Activated T-cell treated with anti-CD3 and anti-CD28 coated beads, Interleukin-2, amount 50 U/mL, for 4 hours (primary cell): ENCODE measurements at regions not wholly inside any gene's neighbourhood (a gene's known extent, or its start where the extent isn't known, plus 50 kb on each side); places are given as distances from the start of the nearest gene placed in this dataset.

ENCODE experiments used
- ATAC-seq, 2 donors: fragments of 200-7000 bp; cut with Tn5 transposase; one replicate each; pipeline ENCODE4 v1.10.0; 2021
- DNase-seq: peaks from one replicate; pipeline ENCODE4 v3.0.0-alpha.2; 2020
- H3K27me3 Mint-ChIP-seq: one replicate; pipeline ENCODE4 v1.8.0; 2021; ENCODE audit warnings: low read depth, mixed read lengths
- H3K36me3 Mint-ChIP-seq: one replicate; pipeline ENCODE4 v1.8.0; 2022; ENCODE audit warnings: mixed read lengths; ENCODE audit not compliant: insufficient read depth
- H3K4me1 Mint-ChIP-seq: one replicate; pipeline ENCODE4 v1.8.0; 2021; ENCODE audit warnings: low read depth, mixed read lengths
- H3K4me3 Mint-ChIP-seq: one replicate; pipeline ENCODE4 v1.8.0; 2021; ENCODE audit warnings: mild to moderate bottlenecking, moderate library complexity, mixed read lengths
- H3K9me3 Mint-ChIP-seq: one replicate; pipeline ENCODE4 v1.8.0; 2021; ENCODE audit warnings: mixed read lengths

- Mint-ChIP-seq H3K36me3 (no peaks in the 10 kb centered on the region), H3K4me1 (peaks cover 15% of the 10 kb centered on the region), H3K27me3 (no peaks in the 10 kb centered on the region), H3K9me3 (no peaks in the 10 kb centered on the region), H3K4me3 (no peak overlapping the region)
- DNase-seq (no peak), ATAC-seq (no peak)
These were observed 97.8 kb upstream of the SLC44A1 start for GRCh38 chr9:105146677-105147076.

- Mint-ChIP-seq H3K4me1 (peaks cover 15% of the 10 kb centered on the region), H3K27me3 (no peaks in the 10 kb centered on the region), H3K4me3 (no peak overlapping the region), H3K36me3 (no peaks in the 10 kb centered on the region), H3K9me3 (no peaks in the 10 kb centered on the region)
- DNase-seq (no peak), ATAC-seq (no peak)
These were observed 97.2 kb upstream of the SLC44A1 start for GRCh38 chr9:105147110-105147871.

GRCh38 chr9:105148328-105149006, 96.0 kb upstream of the SLC44A1 start:
- Mint-ChIP-seq H3K36me3 (no peaks in the 10 kb centered on the region), H3K4me3 (no peak overlapping the region), H3K27me3 (no peaks in the 10 kb centered on the region), H3K9me3 (no peaks in the 10 kb centered on the region), H3K4me1 (peaks cover 15% of the 10 kb centered on the region)
- no peak for ATAC-seq
- no peak for DNase-seq

- Mint-ChIP-seq H3K36me3 (no peaks in the 10 kb centered on the region), H3K4me3 (no peak overlapping the region), H3K27me3 (no peaks in the 10 kb centered on the region), H3K9me3 (no peaks in the 10 kb centered on the region), H3K4me1 (peaks cover 17% of the 10 kb centered on the region)
- DNase-seq (no peak), ATAC-seq (no peak)
These were observed 93.3 kb upstream of the SLC44A1 start for GRCh38 chr9:105150991-105151685.

GRCh38 chr9:105151686-105151995, 92.8 kb upstream of the SLC44A1 start:
- Mint-ChIP-seq H3K36me3 (no peaks in the 10 kb centered on the region), H3K27me3 (no peaks in the 10 kb centered on the region), H3K4me1 (peaks cover 17% of the 10 kb centered on the region), H3K9me3 (no peaks in the 10 kb centered on the region), H3K4me3 (no peak overlapping the region)
- ATAC-seq (no peak), DNase-seq (no peak)

- DNase-seq (no peak), ATAC-seq (no peak)
- no peaks in the 10 kb centered on the region for H3K27me3 Mint-ChIP-seq
- H3K36me3 Mint-ChIP-seq, result no peaks in the 10 kb centered on the region
- H3K9me3 Mint-ChIP-seq, result no peaks in the 10 kb centered on the region
- H3K4me1 Mint-ChIP-seq, result peaks cover 20% of the 10 kb centered on the region
- no peak overlapping the region for H3K4me3 Mint-ChIP-seq
These were observed 89.7 kb upstream of the SLC44A1 start for GRCh38 chr9:105154723-105155191.

- H3K4me1 Mint-ChIP-seq, result peaks cover 13% of the 10 kb centered on the region
These were observed 87.3 kb upstream of the SLC44A1 start for GRCh38 chr9:105157171-105157583.

GRCh38 chr9:105158020-105158419, 86.4 kb upstream of the SLC44A1 start:
- no peaks in the 10 kb centered on the region for H3K9me3 Mint-ChIP-seq
- H3K36me3 Mint-ChIP-seq, result no peaks in the 10 kb centered on the region
- ATAC-seq (no peak), DNase-seq (no peak)
- no peak overlapping the region for H3K4me3 Mint-ChIP-seq
- no peaks in the 10 kb centered on the region for H3K27me3 Mint-ChIP-seq
- H3K4me1 Mint-ChIP-seq, result peaks cover 13% of the 10 kb centered on the region

More at GRCh38 chr9:105157171-105157583, 87.3 kb upstream of the SLC44A1 start:
- Mint-ChIP-seq H3K36me3 (no peaks in the 10 kb centered on the region), H3K4me3 (no peak overlapping the region), H3K9me3 (no peaks in the 10 kb centered on the region), H3K27me3 (no peaks in the 10 kb centered on the region)
- ATAC-seq, result peak; percentile 48 to 75
- no peak for DNase-seq

- no peaks in the 10 kb centered on the region for H3K9me3 Mint-ChIP-seq
- H3K27me3 Mint-ChIP-seq, result peaks cover 2% of the 10 kb centered on the region
- peaks cover 13% of the 10 kb centered on the region for H3K4me1 Mint-ChIP-seq
- ATAC-seq (no peak), DNase-seq (no peak)
- no peaks in the 10 kb centered on the region for H3K36me3 Mint-ChIP-seq
- H3K4me3 Mint-ChIP-seq, result no peak overlapping the region
These were observed 85.6 kb upstream of the SLC44A1 start for GRCh38 chr9:105158898-105159297.

- no peaks in the 10 kb centered on the region for H3K4me1 Mint-ChIP-seq
- DNase-seq, result no peak
- H3K4me3 Mint-ChIP-seq, result no peak overlapping the region
- no peaks in the 10 kb centered on the region for H3K36me3 Mint-ChIP-seq
- H3K9me3 Mint-ChIP-seq, result no peaks in the 10 kb centered on the region
- ATAC-seq, result no peak
- no peaks in the 10 kb centered on the region for H3K27me3 Mint-ChIP-seq
These were observed 75.6 kb upstream of the SLC44A1 start for GRCh38 chr9:105168870-105169319.

- DNase-seq (no peak), ATAC-seq (no peak)
- Mint-ChIP-seq H3K4me3 (no peak overlapping the region), H3K36me3 (no peaks in the 10 kb centered on the region), H3K9me3 (no peaks in the 10 kb centered on the region), H3K4me1 (no peaks in the 10 kb centered on the region), H3K27me3 (no peaks in the 10 kb centered on the region)
These were observed 73.4 kb upstream of the SLC44A1 start for GRCh38 chr9:105171076-105171475.

- Mint-ChIP-seq H3K9me3 (no peaks in the 10 kb centered on the region), H3K4me1 (no peaks in the 10 kb centered on the region), H3K27me3 (no peaks in the 10 kb centered on the region), H3K36me3 (no peaks in the 10 kb centered on the region), H3K4me3 (no peak overlapping the region)
- DNase-seq (no peak), ATAC-seq (no peak)
These were observed 72.9 kb upstream of the SLC44A1 start for GRCh38 chr9:105171589-105171988.

- Mint-ChIP-seq H3K36me3 (no peaks in the 10 kb centered on the region), H3K27me3 (no peaks in the 10 kb centered on the region), H3K4me1 (no peaks in the 10 kb centered on the region), H3K9me3 (no peaks in the 10 kb centered on the region), H3K4me3 (no peak overlapping the region)
- ATAC-seq, result no peak
- no peak for DNase-seq
These were observed 72.0 kb upstream of the SLC44A1 start for GRCh38 chr9:105172436-105172835.

- H3K4me1 Mint-ChIP-seq, result no peaks in the 10 kb centered on the region
- H3K4me3 Mint-ChIP-seq, result no peak overlapping the region
- ATAC-seq (no peak), DNase-seq (no peak)
- H3K36me3 Mint-ChIP-seq, result no peaks in the 10 kb centered on the region
- H3K27me3 Mint-ChIP-seq, result no peaks in the 10 kb centered on the region
- H3K9me3 Mint-ChIP-seq, result no peaks in the 10 kb centered on the region
These were observed 71.1 kb upstream of the SLC44A1 start for GRCh38 chr9:105173306-105173705.

- no peaks in the 10 kb centered on the region for H3K9me3 Mint-ChIP-seq
- H3K4me3 Mint-ChIP-seq, result no peak overlapping the region
- DNase-seq (no peak), ATAC-seq (no peak)
- no peaks in the 10 kb centered on the region for H3K4me1 Mint-ChIP-seq
- H3K36me3 Mint-ChIP-seq, result no peaks in the 10 kb centered on the region
- no peaks in the 10 kb centered on the region for H3K27me3 Mint-ChIP-seq
These were observed 70.6 kb upstream of the SLC44A1 start for GRCh38 chr9:105173826-105174225.
